Gastrocnemius medialis (tissue), 4 donors: ENCODE measurements at regions not wholly inside any gene's neighbourhood (a gene's known extent, or its start where the extent isn't known, plus 50 kb on each side); places are given as distances from the start of the nearest gene placed in this dataset.

Source experiments
- ATAC-seq, 2 donors: fragments of 150-250 bp; one replicate each; pipeline ENCODE4 v1.9.1; 2016
- DNase-seq, 2 donors: peaks; one replicate each; pipeline ENCODE4 v3.0.0-alpha.2; 2019
- H3K27ac ChIP-seq, 4 donors: fragments of 200-600 bp; sonication (generic); 1 replicate in 1 of 4; 2 replicates in 3 of 4; pipeline ENCODE4 v1.5.1; 2016 to 2018; ENCODE audit warnings: mild to moderate bottlenecking in 2 of 4, moderate library complexity in 1 of 4
- H3K27me3 ChIP-seq, 3 donors: fragments of 200-600 bp; sonication (generic) in 2 of 3; 1 replicate in 1 of 3; 2 replicates in 2 of 3; pipeline versions ENCODE4 v1.5.1 to v1.6.0; 2016 to 2019; ENCODE audit warnings: mild to moderate bottlenecking in 1 of 3, moderate library complexity in 1 of 3
- H3K36me3 ChIP-seq, 2 donors: fragments of 200-600 bp; sonication (generic) in 1 of 2; one replicate each; pipeline ENCODE4 v1.5.1; 2017 to 2018
- H3K4me1 ChIP-seq, 2 donors: fragments of 200-600 bp; sonication (generic) in 1 of 2; one replicate each; pipeline ENCODE4 v1.5.1; 2016 to 2017; ENCODE audit warnings: mild to moderate bottlenecking in 2 of 2
- H3K4me3 ChIP-seq, 4 donors: fragments of 200-600 bp; sonication (generic) in 3 of 4; 1 replicate in 1 of 4; 2 replicates in 3 of 4; pipeline ENCODE4 v1.5.1; 2016 to 2019; ENCODE audit warnings: mild to moderate bottlenecking in 2 of 4
- H3K9me3 ChIP-seq, 3 donors: fragments of 200-600 bp; sonication (generic) in 2 of 3; 1 replicate in 1 of 3; 2 replicates in 2 of 3; pipeline ENCODE4 v1.5.1; 2016 to 2019
- CTCF ChIP-seq, 5 experiments: fragments of 450-650 bp in 3 of 5; fragments of 200-600 bp in 2 of 5; sonication (generic) in 2 of 5; IDR thresholded peaks in 4 of 5; conservative IDR thresholded peaks in 1 of 5; 1 replicate in 4 of 5; 2 replicates in 1 of 5; pipeline ENCODE4 v1.5.1; 2016 to 2019; ENCODE audit warnings: antibody characterized with exemption in 5 of 5, mild to moderate bottlenecking in 3 of 5, moderate library complexity in 3 of 5
- POLR2A ChIP-seq, 2 donors: fragments of 450-650 bp; IDR thresholded peaks; one replicate each; pipeline ENCODE4 v1.6.1; 2017; ENCODE audit warnings: antibody characterized with exemption in 2 of 2, mild to moderate bottlenecking in 2 of 2, moderate library complexity in 2 of 2
- in situ Hi-C, 4 donors: fragments of 200-750 bp; cut with MboI; loops; one replicate each; pipeline versions ENCODE4 v1.15.0 to v1.8.0; 2017; ENCODE audit warnings: low sequenced_read_pairs in 4 of 4
- intact Hi-C: fragments of 100-400 bp; cut with DNase I; formaldehyde crosslinking; loops from one replicate; pipeline ENCODE4 v1.15.1; 2023; ENCODE audit warnings: low total_unique reads

- Histone ChIP-seq H3K4me3 (no peak overlapping the region), H3K9me3 (no peaks in the 10 kb centered on the region), H3K27me3 (no peaks in the 10 kb centered on the region), H3K4me1 (peaks cover 7 to 10% of the 10 kb centered on the region in 2 donors), H3K36me3 (no peaks in the 10 kb centered on the region), H3K27ac (peak overlapping the region in 1 of 4 donors; percentile 67)
- intact Hi-C loops (loop anchor here (5.0 to 10.0 kb wide), 2 partner anchors 99 to 397 kb away; no protein-coding TSS in a partner anchor), in situ Hi-C loops (no loop called here)
- ATAC-seq (no peak), DNase-seq (no peak)
- TF ChIP-seq CTCF (IDR thresholded peaks at IDR 0.05 in 4 of 5, conservative IDR thresholded peaks at IDR 0.05 in 1 of 5) = no peak
- TF ChIP-seq POLR2A (IDR thresholded peaks at IDR 0.05) = no peak
Observed at GRCh38 chr2:226327830-226328229, 471.8 kb downstream of the IRS1 start.

- no peak for DNase-seq
- no peak overlapping the region for H3K27ac ChIP-seq
- H3K4me3 ChIP-seq = no peak overlapping the region
- no peaks in the 10 kb centered on the region for H3K27me3 ChIP-seq
- in situ Hi-C loops = no loop called here
- no peaks in the 10 kb centered on the region for H3K36me3 ChIP-seq
- ATAC-seq = no peak
- H3K4me1 ChIP-seq = peaks cover 15 to 22% of the 10 kb centered on the region in 2 donors
- intact Hi-C loops = loop anchor here (5.0 to 10.0 kb wide), 2 partner anchors 102 to 399 kb away; no protein-coding TSS in a partner anchor
- no peaks in the 10 kb centered on the region for H3K9me3 ChIP-seq
- TF ChIP-seq CTCF (IDR thresholded peaks at IDR 0.05 in 4 of 5, conservative IDR thresholded peaks at IDR 0.05 in 1 of 5) (no peak), POLR2A (IDR thresholded peaks at IDR 0.05) (no peak)
Observed at GRCh38 chr2:226325526-226325925, 474.1 kb downstream of the IRS1 start.

DNA sequence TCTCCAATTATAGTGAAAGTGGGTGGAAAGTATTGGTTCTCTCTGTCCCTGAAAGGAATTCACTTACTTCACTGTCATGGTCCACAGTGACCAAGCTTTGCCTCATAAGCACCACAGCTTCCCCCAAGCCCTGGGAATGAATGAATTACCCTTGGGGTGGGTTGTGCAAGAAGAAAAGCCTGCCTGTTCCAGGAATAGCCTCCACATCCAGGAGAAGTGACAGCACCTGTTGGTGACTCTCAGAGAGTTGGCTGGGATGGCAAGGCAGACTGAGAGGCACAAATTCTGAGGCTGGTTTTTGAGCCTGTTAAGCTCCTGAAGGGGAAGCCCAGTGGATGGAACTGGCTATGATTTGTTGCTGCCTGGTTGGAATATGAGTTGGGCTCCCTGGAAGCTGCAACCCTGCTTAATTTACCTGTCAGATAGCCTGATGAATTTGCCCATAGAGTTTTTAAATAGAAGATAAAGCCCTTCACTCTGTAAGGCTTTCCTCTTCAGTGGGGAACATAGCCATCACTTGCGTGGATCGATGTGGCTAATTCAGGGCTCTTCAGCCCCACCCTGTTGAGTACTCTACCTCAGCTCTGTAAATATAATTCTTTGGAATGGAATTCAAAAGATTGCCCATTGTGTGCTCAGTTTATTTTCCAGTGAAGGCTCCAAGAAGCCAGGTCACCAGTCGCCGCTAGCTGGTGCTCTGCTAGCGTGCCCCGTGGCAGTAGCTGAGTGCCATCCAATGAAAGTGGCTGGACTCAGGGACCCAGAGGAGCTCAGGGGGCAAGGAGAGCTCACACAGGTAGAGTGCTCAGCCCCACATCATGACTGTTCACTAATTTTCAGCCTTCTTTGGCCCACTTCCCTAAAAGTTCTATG, 479.3 kb downstream of the IRS1 start:
- Histone ChIP-seq H3K4me1 (peaks cover 21 to 26% of the 10 kb centered on the region in 2 donors), H3K27ac (peak overlapping the region; percentile 81 to 91 (median 86)), H3K27me3 (no peaks in the 10 kb centered on the region), H3K36me3 (no peaks in the 10 kb centered on the region), H3K9me3 (no peaks in the 10 kb centered on the region), H3K4me3 (peak overlapping the region in 3 of 4 donors; percentile 27 to 43 (median 29))
- peak; percentile 98 to 99 for ATAC-seq
- peak in 4 of 5 experiments; percentile 20 to 64 (median 42) for TF ChIP-seq CTCF (IDR thresholded peaks at IDR 0.05 in 4 of 5, conservative IDR thresholded peaks at IDR 0.05 in 1 of 5)
- no peak for TF ChIP-seq POLR2A (IDR thresholded peaks at IDR 0.05)
- intact Hi-C loops = loop anchor here (1.0 to 10.0 kb wide), 3 partner anchors 33 to 480 kb away; no protein-coding TSS in a partner anchor
- peak; percentile 69 to 85 for DNase-seq
- in situ Hi-C loops = loop anchor here in 1 of 4 donors (25.0 kb wide), 1 partner anchor 492 kb away; no protein-coding TSS in a partner anchor

GRCh38 chr2:226317970-226318369, 481.6 kb downstream of the IRS1 start:
- H3K4me1 ChIP-seq = peaks cover 21 to 26% of the 10 kb centered on the region in 2 donors
- TF ChIP-seq POLR2A (IDR thresholded peaks at IDR 0.05) (no peak), CTCF (IDR thresholded peaks at IDR 0.05 in 4 of 5, conservative IDR thresholded peaks at IDR 0.05 in 1 of 5) (no peak)
- H3K27ac ChIP-seq = no peak overlapping the region
- H3K27me3 ChIP-seq = no peaks in the 10 kb centered on the region
- H3K36me3 ChIP-seq = no peaks in the 10 kb centered on the region
- no peak for DNase-seq
- H3K9me3 ChIP-seq = no peaks in the 10 kb centered on the region
- no peak for ATAC-seq
- intact Hi-C loops (loop anchor here (5.0 kb wide), 1 partner anchor 181 kb away; no protein-coding TSS in a partner anchor), in situ Hi-C loops (loop anchor here in 2 of 4 donors (10.0 to 25.0 kb wide), 2 partner anchors 487 to 494 kb away; no protein-coding TSS in a partner anchor)
- H3K4me3 ChIP-seq = no peak overlapping the region
